Loucy (cell line): ENCODE measurements at regions not wholly inside any gene's neighbourhood (a gene's known extent, or its start where the extent isn't known, plus 50 kb on each side); places are given as distances from the start of the nearest gene placed in this dataset.

ENCODE experiments used
- EZH2phosphoT487 ChIP-seq: fragments of 200-600 bp; IDR thresholded peaks from 2 replicates; pipeline ENCODE4 v1.6.1; 2018; ENCODE audit warnings: antibody characterized with exemption, mild to moderate bottlenecking, moderate library complexity, borderline replicate concordance
- TF ChIP-seq, protein P1 (sequence below): fragments of 200-600 bp; sonication (generic); conservative IDR thresholded peaks from 2 replicates; pipeline ENCODE4 v1.5.1; 2014; ENCODE audit warnings: mild to moderate bottlenecking, antibody characterized with exemption, low read length

DNA sequence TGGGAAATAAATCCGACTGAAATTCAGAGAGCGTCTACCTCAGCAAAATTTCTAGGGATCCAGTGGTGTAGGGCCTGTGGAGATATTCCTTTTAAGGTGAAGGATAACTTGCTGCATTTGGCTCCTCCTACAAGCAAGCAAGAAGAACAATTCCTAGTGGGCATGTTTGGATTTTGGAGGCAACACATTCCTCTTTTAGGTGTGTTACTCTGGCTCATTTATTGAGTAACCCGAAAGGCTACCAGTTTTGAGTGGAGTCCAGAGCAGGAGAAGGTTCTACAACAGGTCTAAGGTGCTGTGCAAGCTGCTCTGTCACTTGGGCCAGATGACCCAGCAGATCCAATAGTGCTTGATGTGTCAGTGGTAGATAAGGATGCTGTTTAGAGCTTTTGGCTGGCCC lies 862.4 kb upstream of the CDH9 start:
- TF ChIP-seq, protein P1, sequence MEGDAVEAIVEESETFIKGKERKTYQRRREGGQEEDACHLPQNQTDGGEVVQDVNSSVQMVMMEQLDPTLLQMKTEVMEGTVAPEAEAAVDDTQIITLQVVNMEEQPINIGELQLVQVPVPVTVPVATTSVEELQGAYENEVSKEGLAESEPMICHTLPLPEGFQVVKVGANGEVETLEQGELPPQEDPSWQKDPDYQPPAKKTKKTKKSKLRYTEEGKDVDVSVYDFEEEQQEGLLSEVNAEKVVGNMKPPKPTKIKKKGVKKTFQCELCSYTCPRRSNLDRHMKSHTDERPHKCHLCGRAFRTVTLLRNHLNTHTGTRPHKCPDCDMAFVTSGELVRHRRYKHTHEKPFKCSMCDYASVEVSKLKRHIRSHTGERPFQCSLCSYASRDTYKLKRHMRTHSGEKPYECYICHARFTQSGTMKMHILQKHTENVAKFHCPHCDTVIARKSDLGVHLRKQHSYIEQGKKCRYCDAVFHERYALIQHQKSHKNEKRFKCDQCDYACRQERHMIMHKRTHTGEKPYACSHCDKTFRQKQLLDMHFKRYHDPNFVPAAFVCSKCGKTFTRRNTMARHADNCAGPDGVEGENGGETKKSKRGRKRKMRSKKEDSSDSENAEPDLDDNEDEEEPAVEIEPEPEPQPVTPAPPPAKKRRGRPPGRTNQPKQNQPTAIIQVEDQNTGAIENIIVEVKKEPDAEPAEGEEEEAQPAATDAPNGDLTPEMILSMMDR, result no peak
- no peak for TF ChIP-seq EZH2phosphoT487
